ENCODE measurements at regions not wholly inside any gene's neighbourhood (a gene's known extent, or its start where the extent isn't known, plus 50 kb on each side); places are given as distances from the start of the nearest gene placed in this dataset.

DNA sequence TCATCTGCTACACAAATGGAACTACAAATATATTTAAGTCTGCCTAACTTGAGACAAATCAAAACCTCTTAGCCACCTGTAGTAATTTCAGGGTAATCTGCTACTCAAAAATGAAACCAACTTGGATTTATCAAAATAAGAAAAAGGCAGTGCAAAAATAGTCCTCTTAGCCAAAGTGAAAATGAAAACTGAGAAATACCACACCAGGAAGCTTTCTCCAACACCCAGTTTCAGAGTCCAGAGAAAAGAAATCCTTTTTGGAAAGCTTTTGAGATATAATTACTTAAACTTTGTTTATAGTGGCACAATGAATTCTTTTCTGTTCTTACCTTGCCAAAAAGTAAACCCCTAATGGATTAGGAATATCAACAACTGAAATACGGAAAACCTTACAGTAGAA, 990.4 kb downstream of the EFNA5 start:
- ChIA-PET CTCF (no interaction called here), POLR2A (no interaction called here)
- DNase-seq (ENCODE audit: extremely low spot score): no peak
- TF ChIP-seq NFRKB (IDR thresholded peaks at IDR 0.05) (no peak), FOXK2 (IDR thresholded peaks at IDR 0.05) (no peak), BHLHE40 (IDR thresholded peaks at IDR 0.05; ENCODE audit: borderline replicate concordance) (no peak), TARDBP (IDR thresholded peaks at IDR 0.05) (no peak), CTBP1 (IDR thresholded peaks at IDR 0.05; ENCODE audit: borderline replicate concordance) (no peak), HDGF (IDR thresholded peaks at IDR 0.05; ENCODE audit: borderline replicate concordance) (no peak), ZNF384 (IDR thresholded peaks at IDR 0.05) (no peak), ARNT (IDR thresholded peaks at IDR 0.05) (no peak)
- TF ChIP-seq, protein P1, sequence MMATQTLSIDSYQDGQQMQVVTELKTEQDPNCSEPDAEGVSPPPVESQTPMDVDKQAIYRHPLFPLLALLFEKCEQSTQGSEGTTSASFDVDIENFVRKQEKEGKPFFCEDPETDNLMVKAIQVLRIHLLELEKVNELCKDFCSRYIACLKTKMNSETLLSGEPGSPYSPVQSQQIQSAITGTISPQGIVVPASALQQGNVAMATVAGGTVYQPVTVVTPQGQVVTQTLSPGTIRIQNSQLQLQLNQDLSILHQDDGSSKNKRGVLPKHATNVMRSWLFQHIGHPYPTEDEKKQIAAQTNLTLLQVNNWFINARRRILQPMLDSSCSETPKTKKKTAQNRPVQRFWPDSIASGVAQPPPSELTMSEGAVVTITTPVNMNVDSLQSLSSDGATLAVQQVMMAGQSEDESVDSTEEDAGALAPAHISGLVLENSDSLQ (IDR thresholded peaks at IDR 0.05): no peak

DNA sequence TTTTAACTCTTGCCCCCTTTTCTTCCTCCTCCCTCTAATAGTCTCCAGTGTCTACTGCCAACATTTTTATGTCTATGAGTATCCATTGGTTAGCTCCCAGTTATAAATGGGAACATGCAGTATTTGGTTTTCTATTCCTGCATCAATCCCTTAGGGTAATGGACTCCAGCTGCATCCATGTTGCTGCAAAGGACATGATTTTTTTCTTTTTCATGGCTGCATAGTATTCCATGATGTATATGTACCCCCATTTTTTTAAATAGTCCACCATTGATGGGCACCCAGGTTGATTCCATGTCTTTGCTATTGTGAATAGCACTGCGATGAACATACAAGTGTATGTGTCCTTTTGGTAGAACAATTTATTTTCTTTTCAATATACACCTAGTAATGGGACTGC, 993.7 kb downstream of the EFNA5 start:
- ChIA-PET POLR2A (no interaction called here), CTCF (no interaction called here)
- DNase-seq (ENCODE audit: extremely low spot score): no peak
- TF ChIP-seq ELF4 (IDR thresholded peaks at IDR 0.05): no peak
- no peak for TF ChIP-seq ARNT (IDR thresholded peaks at IDR 0.05)
- TF ChIP-seq L3MBTL2 (conservative IDR thresholded peaks at IDR 0.05): no peak
- TF ChIP-seq, protein P1 (IDR thresholded peaks at IDR 0.05): no peak
- TF ChIP-seq LEF1 (IDR thresholded peaks at IDR 0.05; ENCODE audit: borderline replicate concordance): no peak
- no peak for TF ChIP-seq FOXK2 (IDR thresholded peaks at IDR 0.05)
- TF ChIP-seq ZNF384 (IDR thresholded peaks at IDR 0.05): no peak
- no peak for TF ChIP-seq SUZ12 (IDR thresholded peaks at IDR 0.05)
- no peak for TF ChIP-seq TARDBP (IDR thresholded peaks at IDR 0.05)
- no peak for TF ChIP-seq BHLHE40 (IDR thresholded peaks at IDR 0.05; ENCODE audit: borderline replicate concordance)
- no peak for TF ChIP-seq FOXM1 (IDR thresholded peaks at IDR 0.05; ENCODE audit: borderline replicate concordance)
- no peak for TF ChIP-seq FOXA1 (IDR thresholded peaks at IDR 0.05)
- TF ChIP-seq HDGF (IDR thresholded peaks at IDR 0.05; ENCODE audit: borderline replicate concordance): no peak
- no peak for TF ChIP-seq CTBP1 (IDR thresholded peaks at IDR 0.05; ENCODE audit: borderline replicate concordance)
- TF ChIP-seq NFRKB (IDR thresholded peaks at IDR 0.05): no peak
- no peak for TF ChIP-seq SP1 (IDR thresholded peaks at IDR 0.05)

DNA sequence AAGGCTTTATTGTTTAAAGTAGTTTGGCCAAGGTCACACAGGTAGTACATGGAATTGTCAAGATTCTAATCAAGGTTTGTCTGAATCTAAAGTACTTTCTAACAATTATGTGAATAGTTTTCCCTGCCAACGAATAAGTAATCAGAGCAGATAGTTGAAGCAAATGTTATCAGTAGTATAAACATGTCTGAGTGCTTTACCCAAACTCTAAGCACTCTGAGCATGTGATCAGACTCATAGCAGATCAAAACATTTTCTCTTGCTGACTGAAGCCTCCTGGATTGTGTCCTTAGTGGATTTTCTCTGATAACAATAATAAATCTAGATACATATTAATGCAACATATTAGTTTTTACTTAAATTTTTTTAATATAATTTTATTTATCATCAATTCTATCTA, 995.0 kb downstream of the EFNA5 start:
- POLR2A ChIA-PET: no interaction called here
- TF ChIP-seq SP1 (IDR thresholded peaks at IDR 0.05): no peak
- no peak for TF ChIP-seq ZNF384 (IDR thresholded peaks at IDR 0.05)
- no peak for TF ChIP-seq NFRKB (IDR thresholded peaks at IDR 0.05)
- no peak for TF ChIP-seq ARNT (IDR thresholded peaks at IDR 0.05)
- TF ChIP-seq FOXA1 (IDR thresholded peaks at IDR 0.05): no peak
- no peak for TF ChIP-seq FOXM1 (IDR thresholded peaks at IDR 0.05; ENCODE audit: borderline replicate concordance)
- TF ChIP-seq BHLHE40 (IDR thresholded peaks at IDR 0.05; ENCODE audit: borderline replicate concordance): no peak
- TF ChIP-seq, protein P1 (IDR thresholded peaks at IDR 0.05): no peak
- TF ChIP-seq L3MBTL2 (conservative IDR thresholded peaks at IDR 0.05): no peak
- TF ChIP-seq ELF4 (IDR thresholded peaks at IDR 0.05): no peak
- no peak for TF ChIP-seq CTBP1 (IDR thresholded peaks at IDR 0.05; ENCODE audit: borderline replicate concordance)
- no peak for TF ChIP-seq SUZ12 (IDR thresholded peaks at IDR 0.05)
- no peak for TF ChIP-seq TARDBP (IDR thresholded peaks at IDR 0.05)
- TF ChIP-seq LEF1 (IDR thresholded peaks at IDR 0.05; ENCODE audit: borderline replicate concordance): no peak
- no peak for TF ChIP-seq HDGF (IDR thresholded peaks at IDR 0.05; ENCODE audit: borderline replicate concordance)
- TF ChIP-seq FOXK2 (IDR thresholded peaks at IDR 0.05): no peak
- CTCF ChIA-PET: no interaction called here
- DNase-seq (ENCODE audit: extremely low spot score): no peak

DNA sequence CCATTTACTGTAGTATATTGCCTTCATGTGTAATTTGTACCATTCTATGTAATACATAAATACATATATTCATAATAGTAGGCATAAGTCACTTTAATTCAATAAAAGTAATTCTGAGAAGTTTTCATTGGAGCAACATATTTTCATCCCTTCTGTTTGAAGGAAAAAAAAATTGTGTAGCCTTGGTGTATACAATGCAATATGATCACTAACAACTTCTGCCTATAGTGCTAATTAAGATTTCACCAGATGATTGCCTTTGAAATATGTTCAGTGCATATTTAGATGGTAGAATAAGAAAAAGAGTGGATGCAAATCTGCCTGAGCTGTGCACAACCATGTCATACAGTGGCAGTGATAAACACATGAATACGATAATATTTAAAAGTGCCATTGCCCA, 996.8 kb downstream of the EFNA5 start:
- no peak for DNase-seq (ENCODE audit: extremely low spot score)
- ChIA-PET CTCF (no interaction called here), POLR2A (no interaction called here)
- TF ChIP-seq ELF4 (IDR thresholded peaks at IDR 0.05) (no peak), TARDBP (IDR thresholded peaks at IDR 0.05) (no peak), CTBP1 (IDR thresholded peaks at IDR 0.05; ENCODE audit: borderline replicate concordance) (no peak), L3MBTL2 (conservative IDR thresholded peaks at IDR 0.05) (no peak), SP1 (IDR thresholded peaks at IDR 0.05) (no peak), ARNT (IDR thresholded peaks at IDR 0.05) (no peak), ZNF384 (IDR thresholded peaks at IDR 0.05) (no peak), SUZ12 (IDR thresholded peaks at IDR 0.05) (no peak), FOXM1 (IDR thresholded peaks at IDR 0.05; ENCODE audit: borderline replicate concordance) (no peak), NFRKB (IDR thresholded peaks at IDR 0.05) (no peak), FOXA1 (IDR thresholded peaks at IDR 0.05) (no peak), HDGF (IDR thresholded peaks at IDR 0.05; ENCODE audit: borderline replicate concordance) (no peak), LEF1 (IDR thresholded peaks at IDR 0.05; ENCODE audit: borderline replicate concordance) (no peak), FOXK2 (IDR thresholded peaks at IDR 0.05) (no peak)
- TF ChIP-seq, protein P1 (IDR thresholded peaks at IDR 0.05): no peak

DNA sequence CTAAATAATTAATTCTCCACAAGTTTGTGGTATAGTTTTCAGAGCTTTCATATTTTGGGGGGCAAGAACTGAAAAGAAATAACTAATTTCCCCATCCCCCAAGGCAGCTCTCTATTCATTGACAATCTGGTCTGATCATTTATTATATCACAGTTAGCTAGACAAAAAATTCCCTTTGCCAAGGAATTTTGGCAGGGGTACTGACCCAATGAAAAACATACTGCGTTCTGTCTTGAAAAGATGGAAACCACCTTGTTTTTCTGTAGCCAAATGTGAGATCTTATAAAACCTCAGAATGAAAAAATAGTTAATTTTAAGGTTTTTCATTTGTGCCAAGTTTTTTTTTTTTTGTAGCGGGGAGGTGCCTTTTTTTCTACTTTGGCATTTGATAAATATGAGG, 1008.9 kb downstream of the EFNA5 start:
- TF ChIP-seq HDGF (IDR thresholded peaks at IDR 0.05; ENCODE audit: borderline replicate concordance): no peak
- ChIA-PET POLR2A (no interaction called here), CTCF (no interaction called here)

DNA sequence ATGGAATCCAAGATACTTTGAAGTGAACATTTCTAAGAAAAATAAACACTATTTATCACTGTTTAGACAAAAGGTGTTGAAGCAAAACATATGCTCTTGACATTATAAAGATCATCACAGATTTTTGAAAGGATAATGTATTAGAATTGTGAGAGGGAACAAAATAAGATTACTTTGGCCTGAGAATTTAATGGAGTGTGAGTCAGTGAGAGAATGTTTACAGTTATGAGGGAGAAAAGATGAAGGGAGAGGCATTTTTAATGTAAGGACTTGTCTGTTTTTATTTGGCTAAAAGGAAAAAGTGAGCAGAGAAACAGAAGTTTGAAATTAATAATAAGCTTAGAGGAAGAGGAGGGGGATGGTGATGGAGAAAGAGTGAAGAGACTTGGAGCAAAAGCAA, 1010.1 kb downstream of the EFNA5 start:
- DNase-seq (ENCODE audit: extremely low spot score): no peak
- CTCF ChIA-PET: no interaction called here

More for the DNA sequence above, 1008.9 kb downstream of the EFNA5 start:
- DNase-seq (ENCODE audit: extremely low spot score): no peak

More for the DNA sequence above, 1010.1 kb downstream of the EFNA5 start:
- POLR2A ChIA-PET: no interaction called here
- TF ChIP-seq HDGF (IDR thresholded peaks at IDR 0.05; ENCODE audit: borderline replicate concordance) (no peak), FOXA1 (IDR thresholded peaks at IDR 0.05) (no peak), TARDBP (IDR thresholded peaks at IDR 0.05) (no peak), SUZ12 (IDR thresholded peaks at IDR 0.05) (no peak), ZNF384 (IDR thresholded peaks at IDR 0.05) (no peak), FOXK2 (IDR thresholded peaks at IDR 0.05) (no peak), ARNT (IDR thresholded peaks at IDR 0.05) (no peak), FOXM1 (IDR thresholded peaks at IDR 0.05; ENCODE audit: borderline replicate concordance) (no peak), CTBP1 (IDR thresholded peaks at IDR 0.05; ENCODE audit: borderline replicate concordance) (no peak), LEF1 (IDR thresholded peaks at IDR 0.05; ENCODE audit: borderline replicate concordance) (no peak), L3MBTL2 (conservative IDR thresholded peaks at IDR 0.05) (no peak), NFRKB (IDR thresholded peaks at IDR 0.05) (no peak), ELF4 (IDR thresholded peaks at IDR 0.05) (no peak), SP1 (IDR thresholded peaks at IDR 0.05) (no peak), BHLHE40 (IDR thresholded peaks at IDR 0.05; ENCODE audit: borderline replicate concordance) (no peak)
- TF ChIP-seq, protein P1 (IDR thresholded peaks at IDR 0.05): no peak

Data from HEK293T (cell line).